CD4-positive, alpha-beta T cell treated with Interleukin-17A for 4 hours (primary cell): ENCODE measurements at regions not wholly inside any gene's neighbourhood (a gene's known extent, or its start where the extent isn't known, plus 50 kb on each side); places are given as distances from the start of the nearest gene placed in this dataset.

Source experiments
- DNase-seq: peaks from one replicate; pipeline ENCODE4 v3.0.0-alpha.2; 2020; ENCODE audit warnings: mixed read lengths

GRCh38 chr1:2866422-2867086 is 65.1 kb upstream of the TTC34 start:
- no peak for DNase-seq

GRCh38 chr1:2867087-2867425 is 65.6 kb upstream of the TTC34 start:
- DNase-seq = no peak

GRCh38 chr1:2867861-2868260 is 66.4 kb upstream of the TTC34 start:
- DNase-seq = no peak

GRCh38 chr1:2868571-2869195 is 67.2 kb upstream of the TTC34 start:
- DNase-seq = no peak

GRCh38 chr1:2871246-2871815 is 69.8 kb upstream of the TTC34 start:
- no peak for DNase-seq

- no peak for DNase-seq
These were observed 72.7 kb upstream of the TTC34 start for GRCh38 chr1:2874207-2874606.

- no peak for DNase-seq
These were observed 73.4 kb upstream of the TTC34 start for GRCh38 chr1:2874607-2875480.

- DNase-seq = no peak
These were observed 74.4 kb upstream of the TTC34 start for GRCh38 chr1:2875707-2876561.

GRCh38 chr1:2876846-2877245 is 75.4 kb upstream of the TTC34 start:
- DNase-seq = no peak

GRCh38 chr1:2877391-2877790 is 75.9 kb upstream of the TTC34 start:
- no peak for DNase-seq

GRCh38 chr1:2878591-2878990 is 77.1 kb upstream of the TTC34 start:
- no peak for DNase-seq

GRCh38 chr1:2879026-2879425 is 77.5 kb upstream of the TTC34 start:
- DNase-seq = no peak

- no peak for DNase-seq
These were observed 78.1 kb upstream of the TTC34 start for GRCh38 chr1:2879591-2879990.

GRCh38 chr1:2880086-2880485 is 78.6 kb upstream of the TTC34 start:
- no peak for DNase-seq

GRCh38 chr1:2880812-2881295 is 79.4 kb upstream of the TTC34 start:
- no peak for DNase-seq

- no peak for DNase-seq
These were observed 80.1 kb upstream of the TTC34 start for GRCh38 chr1:2881556-2881955.

- no peak for DNase-seq
These were observed 81.6 kb upstream of the TTC34 start for GRCh38 chr1:2882966-2883696.

- DNase-seq = no peak
These were observed 83.5 kb upstream of the TTC34 start for GRCh38 chr1:2885001-2885400.

GRCh38 chr1:2886631-2887030 is 85.1 kb upstream of the TTC34 start:
- no peak for DNase-seq

GRCh38 chr1:2887941-2888855 is 86.7 kb upstream of the TTC34 start:
- no peak for DNase-seq
